Hippocampal formation (tissue), 2 donors: ENCODE measurements at regions not wholly inside any gene's neighbourhood (a gene's known extent, or its start where the extent isn't known, plus 50 kb on each side); places are given as distances from the start of the nearest gene placed in this dataset.
A peak's percentile ranks its signal among the peaks of the same experiment; 100 is the strongest.

Experiments
- DNase-seq, 2 donors: peaks; one replicate each; lab custom pipeline; 2025; lab: John Stamatoyannopoulos, UW

- no peak for DNase-seq
These were observed 716.6 kb upstream of the TENM4 start for GRCh38 chr11:80157447-80157846.

GRCh38 chr11:80156062-80156461, 715.2 kb upstream of the TENM4 start:
- DNase-seq = no peak

- peak in 1 of 2 donors; percentile 5 for DNase-seq
These were observed 714.7 kb upstream of the TENM4 start for GRCh38 chr11:80155412-80156017.

GRCh38 chr11:80146232-80146631, 705.4 kb upstream of the TENM4 start:
- no peak for DNase-seq

GRCh38 chr11:80144897-80145594, 704.2 kb upstream of the TENM4 start:
- DNase-seq = no peak

GRCh38 chr11:80136991-80137390, 696.2 kb upstream of the TENM4 start:
- DNase-seq = no peak

- DNase-seq = no peak
These were observed 688.6 kb upstream of the TENM4 start for GRCh38 chr11:80129396-80129795.

GRCh38 chr11:80122211-80122610, 681.4 kb upstream of the TENM4 start:
- DNase-seq = no peak

- DNase-seq = no peak
These were observed 677.2 kb upstream of the TENM4 start for GRCh38 chr11:80118073-80118472.

- no peak for DNase-seq
These were observed 676.0 kb upstream of the TENM4 start for GRCh38 chr11:80116796-80117195.

GRCh38 chr11:80109652-80110051, 668.8 kb upstream of the TENM4 start:
- no peak for DNase-seq

- no peak for DNase-seq
These were observed 668.2 kb upstream of the TENM4 start for GRCh38 chr11:80109031-80109430.

- no peak for DNase-seq
These were observed 666.6 kb upstream of the TENM4 start for GRCh38 chr11:80107415-80107814.

- DNase-seq = no peak
These were observed 663.4 kb upstream of the TENM4 start for GRCh38 chr11:80104191-80104590.

GRCh38 chr11:80103142-80103859, 662.5 kb upstream of the TENM4 start:
- no peak for DNase-seq

- no peak for DNase-seq
These were observed 656.3 kb upstream of the TENM4 start for GRCh38 chr11:80097146-80097545.

GRCh38 chr11:80096736-80097135, 655.9 kb upstream of the TENM4 start:
- DNase-seq = no peak

GRCh38 chr11:80086496-80087055, 645.7 kb upstream of the TENM4 start:
- DNase-seq = no peak

- no peak for DNase-seq
These were observed 644.7 kb upstream of the TENM4 start for GRCh38 chr11:80085563-80085962.

- DNase-seq = no peak
These were observed 643.8 kb upstream of the TENM4 start for GRCh38 chr11:80084608-80085007.

GRCh38 chr11:80083531-80083951, 642.7 kb upstream of the TENM4 start:
- no peak for DNase-seq

- no peak for DNase-seq
These were observed 641.6 kb upstream of the TENM4 start for GRCh38 chr11:80082406-80082805.

GRCh38 chr11:80077113-80077512, 636.3 kb upstream of the TENM4 start:
- no peak for DNase-seq
